ENCODE measurements at regions not wholly inside any gene's neighbourhood (a gene's known extent, or its start where the extent isn't known, plus 50 kb on each side); places are given as distances from the start of the nearest gene placed in this dataset.
A peak's percentile ranks its signal among the peaks of the same experiment; 100 is the strongest.

DNA sequence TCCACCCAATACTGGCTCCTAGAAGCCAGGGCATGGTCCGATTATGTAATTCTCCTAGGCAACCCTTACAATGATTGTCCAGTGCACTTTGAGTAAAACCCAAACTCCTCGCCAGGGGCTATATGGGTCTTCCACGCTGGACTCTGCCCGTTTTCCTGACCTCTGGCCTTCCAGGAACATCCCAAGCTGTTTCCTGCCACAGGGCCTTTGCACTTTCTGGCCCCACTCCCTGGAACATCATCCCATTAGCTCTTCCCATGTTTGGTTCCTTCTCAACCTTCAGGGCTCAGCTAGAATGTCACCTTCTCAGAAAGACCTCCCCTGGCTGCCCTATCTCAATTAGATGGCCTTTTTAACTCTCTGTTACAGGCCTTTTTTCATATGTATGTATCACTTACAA is 85.4 kb downstream of the IRF2BPL start:
- FAIRE-seq: no peak
- no peaks in the 10 kb centered on the region for H3K36me3 ChIP-seq (ENCODE audit: control insufficient read depth in 3 of 3, insufficient read depth in 2 of 3, low read depth in 1 of 3, low read length in 3 of 3)
- 68 to 84% (median 75%) methylated on average over 4 of the region's 4 CpGs for WGBS, 3 donors

DNA sequence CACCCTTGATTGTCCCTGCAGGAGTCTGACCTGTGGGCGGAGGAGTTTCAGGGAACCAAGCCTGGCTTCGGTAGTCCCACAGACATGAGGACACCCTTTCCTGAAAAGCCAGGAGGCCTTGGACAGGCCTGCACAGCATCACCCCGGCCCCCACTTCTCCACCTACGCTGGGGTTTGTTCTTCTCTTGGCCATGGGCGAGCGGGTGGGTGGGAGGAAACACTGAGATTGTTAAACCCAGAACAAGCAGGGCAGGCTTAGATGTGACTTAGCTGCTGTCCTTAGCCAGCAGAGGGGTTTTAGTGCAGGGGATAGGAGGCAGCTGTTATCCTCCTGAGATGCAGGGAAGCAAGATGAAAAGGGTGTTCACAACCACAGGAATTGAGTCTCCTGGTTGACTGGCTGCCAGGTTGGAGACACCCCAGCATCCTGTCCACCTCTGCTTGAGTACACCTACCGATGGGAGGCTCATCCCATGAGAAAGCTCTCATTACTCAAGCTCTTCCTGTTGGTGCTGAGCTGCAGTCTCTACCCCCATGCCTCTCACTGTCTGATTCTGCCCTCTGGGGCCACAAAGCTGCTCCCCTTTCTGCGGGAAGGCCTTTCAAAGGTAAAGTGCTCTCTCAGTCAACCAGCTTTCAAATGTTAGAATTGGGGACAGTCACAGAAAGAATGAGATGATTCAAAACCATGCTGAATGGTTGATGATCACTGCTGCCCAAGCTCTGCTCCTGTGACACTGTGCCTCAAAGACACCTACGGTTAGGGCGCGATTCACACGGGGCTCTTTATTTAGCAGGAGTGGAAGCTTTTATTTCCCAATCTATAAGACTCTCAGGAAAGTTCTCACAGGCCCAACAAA is 86.3 kb downstream of the IRF2BPL start:
- Histone ChIP-seq H3K27ac (ENCODE audit: low read depth in 1 of 3, low read length in 2 of 3) (peak overlapping the region in 1 of 3 donors; percentile 33), H3K27me3 (ENCODE audit: control insufficient read depth in 3 of 3, insufficient read depth in 3 of 3, low read length in 3 of 3) (no peaks in the 10 kb centered on the region), H3K36me3 (ENCODE audit: control insufficient read depth in 3 of 3, insufficient read depth in 2 of 3, low read depth in 1 of 3, low read length in 3 of 3) (no peaks in the 10 kb centered on the region), H3K4me3 (ENCODE audit: low read depth in 1 of 3, low read length in 3 of 3) (no peak overlapping the region), H3K9me3 (ENCODE audit: control insufficient read depth in 2 of 2, insufficient read depth in 1 of 2, low read depth in 1 of 2, low read length in 1 of 2) (no peaks in the 10 kb centered on the region), H3K4me1 (ENCODE audit: control insufficient read depth in 3 of 3, insufficient read depth in 2 of 3, low read depth in 1 of 3, low read length in 2 of 3) (peaks cover 0 to 28% (median 2%) of the 10 kb centered on the region in 3 donors)
- 67 to 73% (median 71%) methylated on average over 12 of the region's 12 CpGs for WGBS, 3 donors
- FAIRE-seq (no peak), DNase-seq (no peak)

More for the DNA sequence above, 85.4 kb downstream of the IRF2BPL start:
- no peak for DNase-seq
- Histone ChIP-seq H3K4me3 (ENCODE audit: low read depth in 1 of 3, low read length in 3 of 3) (no peak overlapping the region), H3K9me3 (ENCODE audit: control insufficient read depth in 2 of 2, insufficient read depth in 1 of 2, low read depth in 1 of 2, low read length in 1 of 2) (no peaks in the 10 kb centered on the region), H3K27me3 (ENCODE audit: control insufficient read depth in 3 of 3, insufficient read depth in 3 of 3, low read length in 3 of 3) (no peaks in the 10 kb centered on the region), H3K27ac (ENCODE audit: low read depth in 1 of 3, low read length in 2 of 3) (no peak overlapping the region), H3K4me1 (ENCODE audit: control insufficient read depth in 3 of 3, insufficient read depth in 2 of 3, low read depth in 1 of 3, low read length in 2 of 3) (peaks cover 0 to 29% (median 4%) of the 10 kb centered on the region in 3 donors)

DNA sequence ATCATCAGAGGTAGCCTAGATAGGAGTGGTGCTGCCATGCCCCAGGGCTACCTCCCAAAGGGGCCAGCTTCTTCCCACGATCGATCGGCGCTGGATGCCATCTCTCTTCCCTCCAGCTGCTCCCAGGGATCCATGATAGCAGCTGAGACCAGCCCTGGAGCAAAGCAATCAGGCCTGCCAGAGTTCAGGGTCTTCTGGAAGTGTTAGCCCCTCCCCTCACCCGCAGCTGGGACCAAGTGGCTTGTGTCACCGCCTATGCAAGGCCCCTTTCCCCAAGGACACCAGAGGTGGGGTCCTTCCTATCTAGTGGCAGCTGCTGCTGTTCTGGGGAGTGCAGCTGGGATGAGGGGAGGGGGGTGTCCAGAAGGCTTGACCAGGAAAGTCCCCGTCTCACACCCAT is 87.0 kb downstream of the IRF2BPL start:
- no peak for DNase-seq
- Histone ChIP-seq H3K4me3 (ENCODE audit: low read depth in 1 of 3, low read length in 3 of 3) (no peak overlapping the region), H3K4me1 (ENCODE audit: control insufficient read depth in 3 of 3, insufficient read depth in 2 of 3, low read depth in 1 of 3, low read length in 2 of 3) (peaks cover 0 to 28% (median 0%) of the 10 kb centered on the region in 3 donors), H3K9me3 (ENCODE audit: control insufficient read depth in 2 of 2, insufficient read depth in 1 of 2, low read depth in 1 of 2, low read length in 1 of 2) (no peaks in the 10 kb centered on the region), H3K27ac (ENCODE audit: low read depth in 1 of 3, low read length in 2 of 3) (peak overlapping the region in 1 of 3 donors; percentile 33), H3K27me3 (ENCODE audit: control insufficient read depth in 3 of 3, insufficient read depth in 3 of 3, low read length in 3 of 3) (no peaks in the 10 kb centered on the region), H3K36me3 (ENCODE audit: control insufficient read depth in 3 of 3, insufficient read depth in 2 of 3, low read depth in 1 of 3, low read length in 3 of 3) (no peaks in the 10 kb centered on the region)
- WGBS, 3 donors: 83 to 95% (median 92%) methylated on average over 7 of the region's 7 CpGs
- FAIRE-seq: no peak

DNA sequence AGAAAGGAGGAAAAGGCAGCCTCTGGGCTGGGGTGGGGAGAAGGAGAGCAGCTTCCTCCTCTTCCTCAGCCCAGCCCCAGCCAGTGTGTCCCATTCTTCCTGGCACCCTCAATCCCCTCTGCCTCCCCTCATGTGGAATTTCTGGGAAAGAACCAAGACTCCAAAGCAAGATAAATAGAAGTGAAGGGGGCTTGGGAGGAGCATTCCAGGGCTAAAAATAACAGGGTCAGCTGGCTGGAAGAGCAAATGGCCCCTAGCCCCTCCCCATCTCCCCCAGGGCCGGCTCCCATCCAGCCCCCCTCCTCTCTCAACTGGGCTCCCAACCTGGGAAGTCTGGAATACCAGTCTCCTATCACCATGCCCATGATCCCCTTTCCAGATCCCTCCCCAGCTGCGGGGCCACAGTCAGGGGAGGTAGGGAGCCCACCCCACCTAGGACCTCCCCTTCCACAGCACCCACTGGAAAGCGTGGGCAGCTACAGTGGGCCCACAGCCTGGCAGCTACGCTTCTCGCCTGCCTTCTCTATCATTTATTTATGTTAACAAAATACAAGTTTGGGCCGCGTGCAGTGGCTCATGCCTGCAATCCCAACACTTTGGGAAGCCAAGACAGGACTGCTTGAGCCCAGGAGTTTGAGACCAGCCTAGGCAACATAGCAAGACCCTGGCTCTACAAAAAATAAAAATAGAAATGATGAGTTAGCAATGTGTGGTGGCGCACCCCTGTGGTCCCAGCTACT is 88.3 kb downstream of the IRF2BPL start:
- Histone ChIP-seq H3K27me3 (ENCODE audit: control insufficient read depth in 3 of 3, insufficient read depth in 3 of 3, low read length in 3 of 3) (no peaks in the 10 kb centered on the region), H3K36me3 (ENCODE audit: control insufficient read depth in 3 of 3, insufficient read depth in 2 of 3, low read depth in 1 of 3, low read length in 3 of 3) (no peaks in the 10 kb centered on the region), H3K4me1 (ENCODE audit: control insufficient read depth in 3 of 3, insufficient read depth in 2 of 3, low read depth in 1 of 3, low read length in 2 of 3) (peaks cover 0 to 24% (median 0%) of the 10 kb centered on the region in 3 donors), H3K9me3 (ENCODE audit: control insufficient read depth in 2 of 2, insufficient read depth in 1 of 2, low read depth in 1 of 2, low read length in 1 of 2) (no peaks in the 10 kb centered on the region), H3K27ac (ENCODE audit: low read depth in 1 of 3, low read length in 2 of 3) (peak overlapping the region in 2 of 3 donors; percentile 52 to 66), H3K4me3 (ENCODE audit: low read depth in 1 of 3, low read length in 3 of 3) (no peak overlapping the region)
- FAIRE-seq (no peak), DNase-seq (no peak)
- 71 to 88% (median 86%) methylated on average over 8 of the region's 8 CpGs for WGBS, 3 donors

DNA sequence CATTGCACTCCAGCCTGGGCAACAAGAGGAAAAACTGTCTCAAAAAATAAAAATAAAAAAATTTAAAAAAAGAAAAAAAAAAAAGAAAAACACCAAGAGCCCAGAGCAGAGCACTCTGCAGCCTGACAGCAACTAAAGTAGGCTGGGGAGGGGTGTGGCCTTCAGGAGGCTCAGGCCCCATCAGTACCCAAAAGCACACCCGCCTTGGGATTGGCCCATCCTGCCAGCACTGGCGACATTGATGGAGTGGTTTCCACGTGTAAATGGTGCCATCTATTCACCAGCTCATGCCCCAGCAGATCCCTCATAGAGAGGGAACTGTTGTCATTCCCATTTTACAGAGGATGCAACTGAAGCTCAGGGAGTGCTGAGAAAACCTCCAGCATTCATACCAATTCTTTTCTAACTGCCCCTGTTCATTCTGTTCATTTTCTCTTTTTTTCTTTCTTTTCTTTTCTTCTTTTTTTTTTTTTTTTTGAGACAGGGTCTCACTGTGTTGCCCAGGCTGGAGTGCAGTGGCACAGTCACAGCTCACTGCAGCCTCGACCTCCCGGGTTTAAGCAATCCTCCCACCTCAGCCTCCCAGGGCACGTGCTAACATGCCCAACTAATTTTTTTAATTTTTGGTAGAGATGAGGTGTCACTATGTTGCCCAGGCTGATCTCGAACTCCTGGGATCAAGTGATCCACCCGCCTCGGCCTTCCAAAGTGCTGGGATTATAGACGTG is 89.3 kb downstream of the IRF2BPL start:
- H3K4me3 ChIP-seq (ENCODE audit: low read depth in 1 of 3, low read length in 3 of 3): no peak overlapping the region
- peaks cover 0 to 24% (median 0%) of the 10 kb centered on the region in 3 donors for H3K4me1 ChIP-seq (ENCODE audit: control insufficient read depth in 3 of 3, insufficient read depth in 2 of 3, low read depth in 1 of 3, low read length in 2 of 3)
- H3K36me3 ChIP-seq (ENCODE audit: control insufficient read depth in 3 of 3, insufficient read depth in 2 of 3, low read depth in 1 of 3, low read length in 3 of 3): no peaks in the 10 kb centered on the region
- no peaks in the 10 kb centered on the region for H3K9me3 ChIP-seq (ENCODE audit: control insufficient read depth in 2 of 2, insufficient read depth in 1 of 2, low read depth in 1 of 2, low read length in 1 of 2)
- no peak for FAIRE-seq
- 80 to 89% (median 86%) methylated on average over 10 of the region's 10 CpGs for WGBS, 3 donors
- no peak for DNase-seq
- no peaks in the 10 kb centered on the region for H3K27me3 ChIP-seq (ENCODE audit: control insufficient read depth in 3 of 3, insufficient read depth in 3 of 3, low read length in 3 of 3)
- peak overlapping the region in 1 of 3 donors; percentile 66 for H3K27ac ChIP-seq (ENCODE audit: low read depth in 1 of 3, low read length in 2 of 3)

DNA sequence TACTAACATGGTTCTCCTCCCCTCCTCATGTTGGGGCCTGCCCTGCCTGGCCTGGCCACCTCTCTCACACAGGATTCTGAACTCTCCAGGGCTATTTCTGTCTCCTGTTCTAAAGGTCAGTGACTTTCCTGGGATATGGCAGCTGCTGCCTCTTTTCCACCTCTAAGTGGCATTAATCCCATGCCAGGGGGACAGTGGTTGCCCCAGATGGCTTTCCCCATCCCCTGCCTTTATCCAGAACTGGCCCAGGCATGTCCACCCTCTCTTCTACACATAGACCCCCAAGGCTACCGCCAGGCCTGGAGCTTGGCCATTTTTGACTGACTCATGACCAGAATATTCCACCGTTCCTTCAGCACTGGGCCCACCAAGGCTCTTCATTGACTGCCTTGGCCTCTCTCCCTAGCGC is 90.4 kb downstream of the IRF2BPL start:
- H3K36me3 ChIP-seq (ENCODE audit: control insufficient read depth in 3 of 3, insufficient read depth in 2 of 3, low read depth in 1 of 3, low read length in 3 of 3): no peaks in the 10 kb centered on the region
- no peaks in the 10 kb centered on the region for H3K9me3 ChIP-seq (ENCODE audit: control insufficient read depth in 2 of 2, insufficient read depth in 1 of 2, low read depth in 1 of 2, low read length in 1 of 2)
- no peaks in the 10 kb centered on the region for H3K27me3 ChIP-seq (ENCODE audit: control insufficient read depth in 3 of 3, insufficient read depth in 3 of 3, low read length in 3 of 3)
- FAIRE-seq: no peak
- 77 to 91% (median 83%) methylated on average over 3 of the region's 3 CpGs for whole genome bisulfite sequencing, 3 donors
- H3K4me3 ChIP-seq (ENCODE audit: low read depth in 1 of 3, low read length in 3 of 3): no peak overlapping the region
- H3K27ac ChIP-seq (ENCODE audit: low read depth in 1 of 3, low read length in 2 of 3): peak overlapping the region in 2 of 3 donors; percentile 69 to 70
- peaks cover 0 to 24% (median 0%) of the 10 kb centered on the region in 3 donors for H3K4me1 ChIP-seq (ENCODE audit: control insufficient read depth in 3 of 3, insufficient read depth in 2 of 3, low read depth in 1 of 3, low read length in 2 of 3)
- no peak for DNase-seq

DNA sequence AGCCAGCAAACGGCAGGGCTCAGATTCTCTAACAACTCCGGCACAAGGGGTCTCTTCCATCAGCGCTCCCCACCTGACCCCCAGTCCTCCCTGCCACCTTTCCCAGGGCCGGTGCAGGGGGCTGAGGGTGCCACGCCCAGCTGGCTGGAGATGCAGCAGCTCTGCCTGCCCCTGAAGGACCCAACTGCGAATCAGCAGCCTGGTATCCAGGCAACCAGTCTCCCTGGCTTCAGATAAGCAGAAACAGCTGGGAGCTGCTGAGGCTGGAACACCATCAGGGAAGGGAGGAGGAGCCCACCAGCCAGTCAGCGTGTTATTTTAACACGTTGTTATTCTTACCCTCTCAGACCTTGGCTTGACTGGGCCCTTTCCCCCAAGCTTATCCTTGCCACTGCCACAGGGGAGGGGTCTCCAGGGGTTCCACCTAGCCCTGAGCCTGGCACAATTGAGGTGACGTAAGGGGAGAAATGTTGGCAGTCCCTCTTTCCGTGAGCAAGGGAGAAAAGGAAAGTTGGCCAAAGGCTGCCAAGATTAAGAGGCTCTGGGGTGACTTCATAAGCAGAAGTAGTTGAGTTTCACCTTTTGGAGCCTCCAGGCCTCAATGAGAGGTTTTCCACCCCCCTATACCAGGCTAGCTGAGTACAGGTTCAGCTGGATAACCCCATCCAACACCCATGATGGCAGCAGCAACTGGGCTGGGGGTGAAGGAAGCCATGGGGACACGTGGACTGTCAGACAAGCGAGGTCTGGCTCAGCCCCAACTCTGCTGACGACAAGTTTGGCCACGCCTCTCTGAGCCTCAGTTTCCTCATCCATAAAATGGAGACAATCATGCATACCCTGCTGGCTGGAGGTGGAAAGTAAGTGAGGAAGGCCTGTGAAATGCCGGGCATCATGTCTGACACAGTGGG is 91.1 kb downstream of the IRF2BPL start:
- FAIRE-seq (no peak), DNase-seq (peak in 1 of 2 donors; percentile 67)
- Histone ChIP-seq H3K4me3 (ENCODE audit: low read depth in 1 of 3, low read length in 3 of 3) (no peak overlapping the region), H3K27ac (ENCODE audit: low read depth in 1 of 3, low read length in 2 of 3) (peak overlapping the region in 2 of 3 donors; percentile 69 to 70), H3K27me3 (ENCODE audit: control insufficient read depth in 3 of 3, insufficient read depth in 3 of 3, low read length in 3 of 3) (no peaks in the 10 kb centered on the region), H3K9me3 (ENCODE audit: control insufficient read depth in 2 of 2, insufficient read depth in 1 of 2, low read depth in 1 of 2, low read length in 1 of 2) (no peaks in the 10 kb centered on the region), H3K36me3 (ENCODE audit: control insufficient read depth in 3 of 3, insufficient read depth in 2 of 3, low read depth in 1 of 3, low read length in 3 of 3) (no peaks in the 10 kb centered on the region), H3K4me1 (ENCODE audit: control insufficient read depth in 3 of 3, insufficient read depth in 2 of 3, low read depth in 1 of 3, low read length in 2 of 3) (peaks cover 0 to 24% (median 0%) of the 10 kb centered on the region in 3 donors)
- 53 to 71% (median 59%) methylated on average over 15 of the region's 15 CpGs for WGBS, 3 donors

Measured in small intestine (tissue), 7 donors.